WTC11 (cell line): ENCODE measurements at regions not wholly inside any gene's neighbourhood (a gene's known extent, or its start where the extent isn't known, plus 50 kb on each side); places are given as distances from the start of the nearest gene placed in this dataset.

Experiments
- ATAC-seq: fragments of 200-7000 bp; cut with Tn5 transposase; 2 replicates; pipeline ENCODE4 v1.10.0; 2021; ENCODE audit warnings: mild to moderate bottlenecking, moderate library complexity
- CTCF ChIA-PET: fragments of 300-600 bp; sonication (Branson Sonifier 250); formaldehyde crosslinking; loops from one replicate; lab custom pipeline; 2021; ENCODE audit warnings: antibody characterized with exemption; lab: Charles Lee
- POLR2A ChIA-PET: fragments of 350-600 bp; sonication (Branson Sonifier 250); formaldehyde crosslinking; loops from one replicate; lab custom pipeline; 2021; ENCODE audit warnings: antibody characterized with exemption; lab: Charles Lee
- DNase-seq: peaks from one replicate; pipeline ENCODE4 v3.0.0; 2021; ENCODE audit warnings: low spot score
- H3K27ac Mint-ChIP-seq: 2 replicates; pipeline ENCODE4 v1.8.0; 2021; ENCODE audit warnings: mixed read lengths
- H3K27me3 Mint-ChIP-seq: 2 replicates; pipeline ENCODE4 v1.8.0; 2021; ENCODE audit warnings: low read depth, mild to moderate bottlenecking, moderate library complexity, mixed read lengths
- H3K36me3 Mint-ChIP-seq: 2 replicates; pipeline ENCODE4 v1.8.0; 2021; ENCODE audit warnings: mixed read lengths
- H3K4me1 Mint-ChIP-seq: 2 replicates; pipeline ENCODE4 v1.8.0; 2022; ENCODE audit warnings: mixed read lengths
- H3K4me3 Mint-ChIP-seq: 2 replicates; pipeline ENCODE4 v1.8.0; 2021; ENCODE audit warnings: mild to moderate bottlenecking, moderate library complexity, mixed read lengths
- H3K9me3 Mint-ChIP-seq: 2 replicates; pipeline ENCODE4 v1.8.0; 2021; ENCODE audit warnings: mixed read lengths
- CREM ChIP-seq: sonication (generic); formaldehyde crosslinking; IDR thresholded peaks from 2 replicates; pipeline ENCODE4 v1.8.1; 2022; ENCODE audit warnings: mild to moderate bottlenecking, missing genetic modification reagents, moderate library complexity
- EMX1 ChIP-seq: fragments of 250-450 bp; sonication (Bioruptor Pico); IDR thresholded peaks from 2 replicates; pipeline ENCODE4 v1.8.0; 2021; ENCODE audit warnings: mild to moderate bottlenecking
- KAT7 ChIP-seq: sonication (generic); formaldehyde crosslinking; IDR thresholded peaks from 2 replicates; pipeline ENCODE4 v1.8.1; 2023; ENCODE audit warnings: missing genetic modification reagents, mild to moderate bottlenecking, borderline replicate concordance
- NFE2L1 ChIP-seq: sonication (generic); formaldehyde crosslinking; IDR thresholded peaks from 2 replicates; pipeline ENCODE4 v1.8.1; 2023; ENCODE audit warnings: missing genetic modification reagents
- NFYB ChIP-seq: sonication (generic); formaldehyde crosslinking; conservative IDR thresholded peaks from 2 replicates; pipeline ENCODE4 v1.8.0; 2022; ENCODE audit warnings: low read depth, missing genetic modification reagents
- NR1H2 ChIP-seq: sonication (generic); formaldehyde crosslinking; IDR thresholded peaks from 2 replicates; pipeline ENCODE4 v1.9.0; 2021; ENCODE audit warnings: mild to moderate bottlenecking, moderate library complexity, missing genetic modification reagents
- NR3C1 ChIP-seq: sonication (generic); formaldehyde crosslinking; conservative IDR thresholded peaks from 2 replicates; pipeline ENCODE4 v1.8.1; 2023; ENCODE audit warnings: low read depth, mild to moderate bottlenecking, missing genetic modification reagents
- PRDM15 ChIP-seq: sonication (generic); formaldehyde crosslinking; IDR thresholded peaks from 2 replicates; pipeline ENCODE4 v1.8.0; 2022; ENCODE audit warnings: missing genetic modification reagents
- PREB ChIP-seq: sonication (generic); formaldehyde crosslinking; IDR thresholded peaks from 2 replicates; pipeline ENCODE4 v1.8.1; 2022; ENCODE audit warnings: mild to moderate bottlenecking, missing genetic modification reagents, moderate library complexity, borderline replicate concordance
- RELA ChIP-seq: sonication (generic); formaldehyde crosslinking; IDR thresholded peaks from 2 replicates; pipeline ENCODE4 v1.8.1; 2022; ENCODE audit warnings: missing genetic modification reagents, mild to moderate bottlenecking, borderline replicate concordance
- SOX15 ChIP-seq: fragments of 250-450 bp; sonication (Bioruptor Pico); IDR thresholded peaks from 2 replicates; pipeline ENCODE4 v1.9.0; 2021; ENCODE audit warnings: mild to moderate bottlenecking
- SP1 ChIP-seq: sonication (generic); formaldehyde crosslinking; conservative IDR thresholded peaks from 2 replicates; pipeline ENCODE4 v1.8.1; 2022; ENCODE audit warnings: missing genetic modification reagents
- ZNF219 ChIP-seq: sonication (generic); formaldehyde crosslinking; IDR thresholded peaks from 2 replicates; pipeline ENCODE4 v1.8.0; 2023; ENCODE audit warnings: missing genetic modification reagents, mild to moderate bottlenecking, borderline replicate concordance
- ZNF532 ChIP-seq: fragments of 250-450 bp; sonication (Bioruptor Pico); IDR thresholded peaks from 2 replicates; pipeline ENCODE4 v1.9.0; 2021; ENCODE audit warnings: mild to moderate bottlenecking, borderline replicate concordance
- TF ChIP-seq, protein P1 (sequence below): sonication (generic); formaldehyde crosslinking; IDR thresholded peaks from 2 replicates; pipeline ENCODE4 v1.8.0; 2022; ENCODE audit warnings: mild to moderate bottlenecking, missing genetic modification reagents
- TF ChIP-seq, protein P2 (sequence below): fragments of 250-450 bp; sonication (Bioruptor Pico); IDR thresholded peaks from 2 replicates; pipeline ENCODE4 v1.9.0; 2021; ENCODE audit warnings: moderate library complexity, mild to moderate bottlenecking, inconsistent platforms, borderline replicate concordance
- TF ChIP-seq, protein P3 (sequence below): sonication (generic); formaldehyde crosslinking; IDR thresholded peaks from 2 replicates; pipeline ENCODE4 v1.8.0; 2022; ENCODE audit warnings: mild to moderate bottlenecking, missing genetic modification reagents
- TF ChIP-seq, protein P4 (sequence below): sonication (generic); formaldehyde crosslinking; IDR thresholded peaks from 2 replicates; pipeline ENCODE4 v1.8.1; 2023; ENCODE audit warnings: mild to moderate bottlenecking, missing genetic modification reagents, moderate library complexity
- TF ChIP-seq, protein P5 (sequence below): sonication (generic); formaldehyde crosslinking; IDR thresholded peaks from 2 replicates; pipeline ENCODE4 v1.8.1; 2022; ENCODE audit warnings: low read depth, missing genetic modification reagents, borderline replicate concordance

GRCh38 chr5:176178789-176179188, 59.4 kb upstream of the SIMC1 start (continued):
- TF ChIP-seq PREB (no peak), SP1 (no peak), NR1H2 (CRISPR knock-in tag) (no peak)
- TF ChIP-seq, protein P1, sequence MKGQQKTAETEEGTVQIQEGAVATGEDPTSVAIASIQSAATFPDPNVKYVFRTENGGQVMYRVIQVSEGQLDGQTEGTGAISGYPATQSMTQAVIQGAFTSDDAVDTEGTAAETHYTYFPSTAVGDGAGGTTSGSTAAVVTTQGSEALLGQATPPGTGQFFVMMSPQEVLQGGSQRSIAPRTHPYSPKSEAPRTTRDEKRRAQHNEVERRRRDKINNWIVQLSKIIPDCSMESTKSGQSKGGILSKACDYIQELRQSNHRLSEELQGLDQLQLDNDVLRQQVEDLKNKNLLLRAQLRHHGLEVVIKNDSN (CRISPR knock-in tag) = no peak
- TF ChIP-seq, protein P2, sequence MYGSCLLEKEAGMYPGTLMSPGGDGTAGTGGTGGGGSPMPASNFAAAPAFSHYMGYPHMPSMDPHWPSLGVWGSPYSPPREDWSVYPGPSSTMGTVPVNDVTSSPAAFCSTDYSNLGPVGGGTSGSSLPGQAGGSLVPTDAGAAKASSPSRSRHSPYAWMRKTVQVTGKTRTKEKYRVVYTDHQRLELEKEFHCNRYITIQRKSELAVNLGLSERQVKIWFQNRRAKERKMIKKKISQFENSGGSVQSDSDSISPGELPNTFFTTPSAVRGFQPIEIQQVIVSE (CRISPR knock-in tag) = no peak

DNA sequence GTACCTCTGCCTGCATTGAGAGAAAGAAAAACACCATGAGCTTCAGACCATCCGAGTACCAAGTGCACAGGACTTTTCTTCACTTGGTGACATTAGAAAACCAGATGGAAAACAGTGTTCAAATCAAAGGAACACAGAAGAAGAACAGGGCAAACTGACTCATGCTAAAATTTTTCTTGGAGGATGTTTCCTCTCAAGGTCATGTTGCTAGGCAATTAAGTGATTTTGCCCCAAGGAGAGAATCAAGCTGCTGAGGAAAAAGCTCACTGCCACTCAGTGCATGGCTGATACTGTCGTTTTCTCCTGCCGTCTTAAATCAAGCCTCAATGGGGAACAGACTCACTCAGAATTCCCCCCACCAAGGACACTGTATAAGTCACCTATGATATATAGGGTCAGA, 57.9 kb upstream of the SIMC1 start:
- ChIA-PET CTCF (interaction anchor here (0.6 kb wide), 1 partner anchor 456 kb away, joined by 4 read pairs; no protein-coding TSS in a partner anchor), POLR2A (interaction anchor here (0.6 kb wide), 1 partner anchor 319 kb away, joined by 4 read pairs; no protein-coding TSS in a partner anchor)
- H3K27me3 Mint-ChIP-seq = peaks cover 51% of the 10 kb centered on the region
- DNase-seq (no peak), ATAC-seq (no peak)
- TF ChIP-seq NFE2L1 (CRISPR knock-in tag) = no peak
- TF ChIP-seq KAT7 (CRISPR knock-in tag) = no peak
- no peak for TF ChIP-seq SOX15 (CRISPR knock-in tag)
- TF ChIP-seq, protein P3, sequence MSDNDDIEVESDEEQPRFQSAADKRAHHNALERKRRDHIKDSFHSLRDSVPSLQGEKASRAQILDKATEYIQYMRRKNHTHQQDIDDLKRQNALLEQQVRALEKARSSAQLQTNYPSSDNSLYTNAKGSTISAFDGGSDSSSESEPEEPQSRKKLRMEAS (CRISPR knock-in tag) = no peak
- no peak for TF ChIP-seq RELA (CRISPR knock-in tag)
- no peak for TF ChIP-seq PRDM15 (CRISPR knock-in tag)
- TF ChIP-seq, protein P4, sequence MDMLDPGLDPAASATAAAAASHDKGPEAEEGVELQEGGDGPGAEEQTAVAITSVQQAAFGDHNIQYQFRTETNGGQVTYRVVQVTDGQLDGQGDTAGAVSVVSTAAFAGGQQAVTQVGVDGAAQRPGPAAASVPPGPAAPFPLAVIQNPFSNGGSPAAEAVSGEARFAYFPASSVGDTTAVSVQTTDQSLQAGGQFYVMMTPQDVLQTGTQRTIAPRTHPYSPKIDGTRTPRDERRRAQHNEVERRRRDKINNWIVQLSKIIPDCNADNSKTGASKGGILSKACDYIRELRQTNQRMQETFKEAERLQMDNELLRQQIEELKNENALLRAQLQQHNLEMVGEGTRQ (CRISPR knock-in tag) = no peak
- no peak for TF ChIP-seq CREM (CRISPR knock-in tag)
- peaks cover 4% of the 10 kb centered on the region for H3K36me3 Mint-ChIP-seq
- H3K9me3 Mint-ChIP-seq = peaks cover 13% of the 10 kb centered on the region
- H3K4me3 Mint-ChIP-seq = no peak overlapping the region
- H3K27ac Mint-ChIP-seq = no peak overlapping the region
- peaks cover 9% of the 10 kb centered on the region for H3K4me1 Mint-ChIP-seq

GRCh38 chr5:176180781-176181180, 57.4 kb upstream of the SIMC1 start:
- DNase-seq (no peak), ATAC-seq (peak; percentile 38; the same call in 1 of the 2 replicates)
- Mint-ChIP-seq H3K4me3 (no peak overlapping the region), H3K27me3 (peaks cover 47% of the 10 kb centered on the region), H3K4me1 (peaks cover 9% of the 10 kb centered on the region), H3K27ac (no peak overlapping the region), H3K36me3 (peaks cover 4% of the 10 kb centered on the region), H3K9me3 (peaks cover 13% of the 10 kb centered on the region)
- ChIA-PET POLR2A (no interaction called here), CTCF (interaction anchor here (0.6 kb wide), 1 partner anchor 457 kb away, joined by 4 read pairs; no protein-coding TSS in a partner anchor)
- TF ChIP-seq, protein P2 (CRISPR knock-in tag) = no peak
- TF ChIP-seq ZNF532 (CRISPR knock-in tag) = no peak
- no peak for TF ChIP-seq NFYB
- TF ChIP-seq NR3C1 (CRISPR knock-in tag) = no peak
- TF ChIP-seq ZNF219 (CRISPR knock-in tag) = no peak
- TF ChIP-seq, protein P5, sequence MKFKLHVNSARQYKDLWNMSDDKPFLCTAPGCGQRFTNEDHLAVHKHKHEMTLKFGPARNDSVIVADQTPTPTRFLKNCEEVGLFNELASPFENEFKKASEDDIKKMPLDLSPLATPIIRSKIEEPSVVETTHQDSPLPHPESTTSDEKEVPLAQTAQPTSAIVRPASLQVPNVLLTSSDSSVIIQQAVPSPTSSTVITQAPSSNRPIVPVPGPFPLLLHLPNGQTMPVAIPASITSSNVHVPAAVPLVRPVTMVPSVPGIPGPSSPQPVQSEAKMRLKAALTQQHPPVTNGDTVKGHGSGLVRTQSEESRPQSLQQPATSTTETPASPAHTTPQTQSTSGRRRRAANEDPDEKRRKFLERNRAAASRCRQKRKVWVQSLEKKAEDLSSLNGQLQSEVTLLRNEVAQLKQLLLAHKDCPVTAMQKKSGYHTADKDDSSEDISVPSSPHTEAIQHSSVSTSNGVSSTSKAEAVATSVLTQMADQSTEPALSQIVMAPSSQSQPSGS (CRISPR knock-in tag) = no peak
- TF ChIP-seq EMX1 (CRISPR knock-in tag) = no peak
